ENCODE measurements at regions not wholly inside any gene's neighbourhood (a gene's known extent, or its start where the extent isn't known, plus 50 kb on each side); places are given as distances from the start of the nearest gene placed in this dataset.

DNA sequence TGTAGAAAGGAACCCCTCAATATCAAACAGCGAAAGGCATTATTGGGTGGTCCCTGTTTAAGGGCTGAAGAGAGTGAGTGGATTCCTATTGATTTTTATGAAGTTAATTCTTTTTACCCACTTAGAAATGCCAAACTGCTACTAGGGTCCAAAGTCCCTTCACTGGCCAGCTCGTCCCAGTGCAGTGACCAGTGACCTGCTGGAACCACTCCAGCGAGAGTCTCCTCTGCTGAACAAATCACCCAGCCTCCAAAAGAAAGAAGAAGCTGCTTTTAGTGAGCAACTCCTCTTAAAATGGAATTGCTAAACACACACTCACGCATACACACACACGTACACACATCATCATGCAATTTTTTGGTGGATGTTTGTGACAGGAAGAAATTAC is 198.2 kb upstream of the PLEKHG7 start:
- TF ChIP-seq, protein P1, sequence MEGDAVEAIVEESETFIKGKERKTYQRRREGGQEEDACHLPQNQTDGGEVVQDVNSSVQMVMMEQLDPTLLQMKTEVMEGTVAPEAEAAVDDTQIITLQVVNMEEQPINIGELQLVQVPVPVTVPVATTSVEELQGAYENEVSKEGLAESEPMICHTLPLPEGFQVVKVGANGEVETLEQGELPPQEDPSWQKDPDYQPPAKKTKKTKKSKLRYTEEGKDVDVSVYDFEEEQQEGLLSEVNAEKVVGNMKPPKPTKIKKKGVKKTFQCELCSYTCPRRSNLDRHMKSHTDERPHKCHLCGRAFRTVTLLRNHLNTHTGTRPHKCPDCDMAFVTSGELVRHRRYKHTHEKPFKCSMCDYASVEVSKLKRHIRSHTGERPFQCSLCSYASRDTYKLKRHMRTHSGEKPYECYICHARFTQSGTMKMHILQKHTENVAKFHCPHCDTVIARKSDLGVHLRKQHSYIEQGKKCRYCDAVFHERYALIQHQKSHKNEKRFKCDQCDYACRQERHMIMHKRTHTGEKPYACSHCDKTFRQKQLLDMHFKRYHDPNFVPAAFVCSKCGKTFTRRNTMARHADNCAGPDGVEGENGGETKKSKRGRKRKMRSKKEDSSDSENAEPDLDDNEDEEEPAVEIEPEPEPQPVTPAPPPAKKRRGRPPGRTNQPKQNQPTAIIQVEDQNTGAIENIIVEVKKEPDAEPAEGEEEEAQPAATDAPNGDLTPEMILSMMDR (IDR thresholded peaks at IDR 0.05): no peak
- TF ChIP-seq, protein P2, sequence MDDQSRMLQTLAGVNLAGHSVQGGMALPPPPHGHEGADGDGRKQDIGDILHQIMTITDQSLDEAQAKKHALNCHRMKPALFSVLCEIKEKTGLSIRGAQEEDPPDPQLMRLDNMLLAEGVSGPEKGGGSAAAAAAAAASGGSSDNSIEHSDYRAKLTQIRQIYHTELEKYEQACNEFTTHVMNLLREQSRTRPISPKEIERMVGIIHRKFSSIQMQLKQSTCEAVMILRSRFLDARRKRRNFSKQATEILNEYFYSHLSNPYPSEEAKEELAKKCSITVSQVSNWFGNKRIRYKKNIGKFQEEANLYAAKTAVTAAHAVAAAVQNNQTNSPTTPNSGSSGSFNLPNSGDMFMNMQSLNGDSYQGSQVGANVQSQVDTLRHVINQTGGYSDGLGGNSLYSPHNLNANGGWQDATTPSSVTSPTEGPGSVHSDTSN (IDR thresholded peaks at IDR 0.05): no peak
- TF ChIP-seq BHLHE40 (IDR thresholded peaks at IDR 0.05; ENCODE audit: low read depth, low read length) (no peak), EP300 (IDR thresholded peaks at IDR 0.05) (no peak)
- TF ChIP-seq, protein P3, sequence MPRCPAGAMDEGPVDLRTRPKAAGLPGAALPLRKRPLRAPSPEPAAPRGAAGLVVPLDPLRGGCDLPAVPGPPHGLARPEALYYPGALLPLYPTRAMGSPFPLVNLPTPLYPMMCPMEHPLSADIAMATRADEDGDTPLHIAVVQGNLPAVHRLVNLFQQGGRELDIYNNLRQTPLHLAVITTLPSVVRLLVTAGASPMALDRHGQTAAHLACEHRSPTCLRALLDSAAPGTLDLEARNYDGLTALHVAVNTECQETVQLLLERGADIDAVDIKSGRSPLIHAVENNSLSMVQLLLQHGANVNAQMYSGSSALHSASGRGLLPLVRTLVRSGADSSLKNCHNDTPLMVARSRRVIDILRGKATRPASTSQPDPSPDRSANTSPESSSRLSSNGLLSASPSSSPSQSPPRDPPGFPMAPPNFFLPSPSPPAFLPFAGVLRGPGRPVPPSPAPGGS (IDR thresholded peaks at IDR 0.05): no peak

All from A549 (cell line).